GM21367 (cell line): ENCODE measurements at regions not wholly inside any gene's neighbourhood (a gene's known extent, or its start where the extent isn't known, plus 50 kb on each side); places are given as distances from the start of the nearest gene placed in this dataset.
A peak's percentile ranks its signal among the peaks of the same experiment; 100 is the strongest.

ENCODE experiments used
- ATAC-seq: cut with Tn5 transposase; IDR thresholded peaks from one replicate; pipeline ENCODE4 v1.9.1; 2021; ENCODE audit not compliant: unreplicated experiment

- peak; percentile 64 for ATAC-seq
Measured at GRCh38 chr11:127470306-127470884, 469.8 kb upstream of the KIRREL3 start.

GRCh38 chr11:127464325-127464724, 463.8 kb upstream of the KIRREL3 start:
- ATAC-seq: no peak

GRCh38 chr11:127462065-127462344, 461.4 kb upstream of the KIRREL3 start:
- ATAC-seq: no peak

GRCh38 chr11:127461241-127462064, 460.9 kb upstream of the KIRREL3 start:
- ATAC-seq: no peak

- no peak for ATAC-seq
Measured at GRCh38 chr11:127458561-127458960, 458.0 kb upstream of the KIRREL3 start.

GRCh38 chr11:127454856-127455255, 454.3 kb upstream of the KIRREL3 start:
- ATAC-seq: no peak

GRCh38 chr11:127452533-127452932, 452.0 kb upstream of the KIRREL3 start:
- ATAC-seq: no peak

- ATAC-seq: no peak
Measured at GRCh38 chr11:127451861-127452260, 451.3 kb upstream of the KIRREL3 start.

GRCh38 chr11:127448101-127448500, 447.5 kb upstream of the KIRREL3 start:
- ATAC-seq: no peak

- ATAC-seq: no peak
Measured at GRCh38 chr11:127445476-127445875, 444.9 kb upstream of the KIRREL3 start.

- no peak for ATAC-seq
Measured at GRCh38 chr11:127443297-127443696, 442.7 kb upstream of the KIRREL3 start.

GRCh38 chr11:127440616-127441015, 440.0 kb upstream of the KIRREL3 start:
- ATAC-seq: no peak

- ATAC-seq: no peak
Measured at GRCh38 chr11:127425281-127425680, 424.7 kb upstream of the KIRREL3 start.

GRCh38 chr11:127424661-127425060, 424.1 kb upstream of the KIRREL3 start:
- no peak for ATAC-seq

GRCh38 chr11:127420139-127420538, 419.6 kb upstream of the KIRREL3 start:
- no peak for ATAC-seq

GRCh38 chr11:127412722-127413380, 412.3 kb upstream of the KIRREL3 start:
- ATAC-seq: no peak

GRCh38 chr11:127412234-127412633, 411.7 kb upstream of the KIRREL3 start:
- ATAC-seq: no peak

- no peak for ATAC-seq
Measured at GRCh38 chr11:127411283-127411682, 410.7 kb upstream of the KIRREL3 start.

GRCh38 chr11:127395034-127395433, 394.5 kb upstream of the KIRREL3 start:
- ATAC-seq: no peak

- no peak for ATAC-seq
Measured at GRCh38 chr11:127393460-127393997, 393.0 kb upstream of the KIRREL3 start.

GRCh38 chr11:127392575-127392974, 392.0 kb upstream of the KIRREL3 start:
- ATAC-seq: no peak

GRCh38 chr11:127390465-127390864, 389.9 kb upstream of the KIRREL3 start:
- no peak for ATAC-seq
